ENCODE measurements at regions not wholly inside any gene's neighbourhood (a gene's known extent, or its start where the extent isn't known, plus 50 kb on each side); places are given as distances from the start of the nearest gene placed in this dataset.

DNA sequence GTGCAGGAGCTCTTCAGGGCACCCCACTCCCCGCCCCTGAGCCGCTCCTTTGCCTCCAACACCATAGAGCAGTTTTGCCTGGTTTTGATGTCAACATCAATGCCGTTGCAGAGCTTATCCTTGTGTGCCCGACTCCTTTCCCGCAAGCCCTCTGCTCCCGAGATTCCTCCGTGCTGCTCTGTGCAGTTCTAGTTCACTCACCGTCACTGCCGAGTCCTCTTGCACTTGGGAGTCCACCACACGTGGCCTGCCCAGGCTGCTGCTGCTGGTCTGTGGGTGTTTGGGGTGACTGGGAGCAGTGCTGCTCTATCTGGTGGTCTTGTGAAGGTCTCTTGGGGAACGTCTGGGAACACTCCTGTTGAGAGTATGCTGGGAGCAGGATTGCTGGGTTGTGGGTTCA lies 63.8 kb upstream of the ANO1 start:
- no peak overlapping the region for H3K9ac ChIP-seq (ENCODE audit: insufficient read depth, low read depth, low read length)
- 36% methylated on average over 8 of the region's 11 CpGs for WGBS (ENCODE audit: low lambda C conversion rate)
- no peak overlapping the region for H3K4me3 ChIP-seq (replicated peaks in 1 of 3; ENCODE audit: insufficient read depth in 1 of 3, low read depth in 2 of 3, low read length in 3 of 3)
- FAIRE-seq (no peak), ATAC-seq (no peak), DNase-seq (ENCODE audit: low spot score) (no peak)
- intact Hi-C loops (cut with micrococcal nuclease; ENCODE audit: unreplicated experiment), result no loop called here
- H3K79me2 ChIP-seq (ENCODE audit: insufficient read depth, low read length), result no peaks in the 10 kb centered on the region
- TF ChIP-seq, protein P1, sequence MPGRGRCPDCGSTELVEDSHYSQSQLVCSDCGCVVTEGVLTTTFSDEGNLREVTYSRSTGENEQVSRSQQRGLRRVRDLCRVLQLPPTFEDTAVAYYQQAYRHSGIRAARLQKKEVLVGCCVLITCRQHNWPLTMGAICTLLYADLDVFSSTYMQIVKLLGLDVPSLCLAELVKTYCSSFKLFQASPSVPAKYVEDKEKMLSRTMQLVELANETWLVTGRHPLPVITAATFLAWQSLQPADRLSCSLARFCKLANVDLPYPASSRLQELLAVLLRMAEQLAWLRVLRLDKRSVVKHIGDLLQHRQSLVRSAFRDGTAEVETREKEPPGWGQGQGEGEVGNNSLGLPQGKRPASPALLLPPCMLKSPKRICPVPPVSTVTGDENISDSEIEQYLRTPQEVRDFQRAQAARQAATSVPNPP (CRISPR knock-in tag; IDR thresholded peaks at IDR 0.05), result no peak
- TF ChIP-seq, protein P2, sequence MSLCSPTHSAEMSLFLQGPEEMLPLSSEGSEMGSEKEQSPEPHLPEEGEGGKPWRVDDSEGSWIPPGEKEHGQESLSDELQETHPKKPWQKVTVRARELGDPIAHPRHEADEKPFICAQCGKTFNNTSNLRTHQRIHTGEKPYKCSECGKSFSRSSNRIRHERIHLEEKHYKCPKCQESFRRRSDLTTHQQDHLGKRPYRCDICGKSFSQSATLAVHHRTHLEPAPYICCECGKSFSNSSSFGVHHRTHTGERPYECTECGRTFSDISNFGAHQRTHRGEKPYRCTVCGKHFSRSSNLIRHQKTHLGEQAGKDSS (CRISPR knock-in tag; IDR thresholded peaks at IDR 0.05; ENCODE audit: borderline replicate concordance, low read depth), result no peak
- no peak for TF ChIP-seq ZNF335 (CRISPR knock-in tag; IDR thresholded peaks at IDR 0.05)
- TF ChIP-seq TBX3 (IDR thresholded peaks at IDR 0.05; ENCODE audit: borderline replicate concordance), result no peak
- no peak for TF ChIP-seq ZC3H4 (CRISPR knock-in tag; IDR thresholded peaks at IDR 0.05; ENCODE audit: borderline replicate concordance)
- no peak for TF ChIP-seq POLR2G (IDR thresholded peaks at IDR 0.05; ENCODE audit: low read depth, low read length)
- no peak for TF ChIP-seq THYN1 (CRISPR knock-in tag; IDR thresholded peaks at IDR 0.05; ENCODE audit: borderline replicate concordance, low read depth)
- TF ChIP-seq ATAD3A (CRISPR knock-in tag; IDR thresholded peaks at IDR 0.05), result no peak
- no peak for TF ChIP-seq POGZ (CRISPR knock-in tag; IDR thresholded peaks at IDR 0.05)
- TF ChIP-seq SNAPC2 (CRISPR knock-in tag; IDR thresholded peaks at IDR 0.05), result no peak
- TF ChIP-seq, protein P3, sequence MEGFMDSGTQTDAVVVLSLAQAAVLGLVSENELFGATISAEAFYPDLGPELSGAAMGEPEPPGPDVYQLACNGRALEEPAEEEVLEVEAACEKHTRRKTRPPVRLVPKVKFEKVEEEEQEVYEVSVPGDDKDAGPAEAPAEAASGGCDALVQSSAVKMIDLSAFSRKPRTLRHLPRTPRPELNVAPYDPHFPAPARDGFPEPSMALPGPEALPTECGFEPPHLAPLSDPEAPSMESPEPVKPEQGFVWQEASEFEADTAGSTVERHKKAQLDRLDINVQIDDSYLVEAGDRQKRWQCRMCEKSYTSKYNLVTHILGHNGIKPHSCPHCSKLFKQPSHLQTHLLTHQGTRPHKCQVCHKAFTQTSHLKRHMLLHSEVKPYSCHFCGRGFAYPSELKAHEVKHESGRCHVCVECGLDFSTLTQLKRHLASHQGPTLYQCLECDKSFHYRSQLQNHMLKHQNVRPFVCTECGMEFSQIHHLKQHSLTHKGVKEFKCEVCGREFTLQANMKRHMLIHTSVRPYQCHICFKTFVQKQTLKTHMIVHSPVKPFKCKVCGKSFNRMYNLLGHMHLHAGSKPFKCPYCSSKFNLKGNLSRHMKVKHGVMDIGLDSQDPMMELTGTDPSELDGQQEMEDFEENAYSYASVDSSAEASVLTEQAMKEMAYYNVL (CRISPR knock-in tag; IDR thresholded peaks at IDR 0.05; ENCODE audit: borderline replicate concordance), result no peak
- no peak for TF ChIP-seq TBL1XR1 (IDR thresholded peaks at IDR 0.05; ENCODE audit: borderline replicate concordance, low read length, partially characterized antibody)
- no peak for TF ChIP-seq ZUFSP (CRISPR knock-in tag; IDR thresholded peaks at IDR 0.05; ENCODE audit: borderline replicate concordance)
- in situ Hi-C loops (cut with HindIII; ENCODE audit: extremely low pct_ligation_motif_present, low pct_unique_long_range_greater_than_20kb), result no loop called here
- no peaks in the 10 kb centered on the region for H4K20me1 ChIP-seq (ENCODE audit: insufficient read depth, low read length)
- H3K27ac ChIP-seq (ENCODE audit: extremely low read length, insufficient read depth, low read length), result no peak overlapping the region
- H3K4me2 ChIP-seq (ENCODE audit: low read depth, low read length), result no peak overlapping the region
- no peaks in the 10 kb centered on the region for H3K4me1 ChIP-seq (ENCODE audit: insufficient read depth, low read length)
- H3K9me3 ChIP-seq (ENCODE audit: low read length), result no peaks in the 10 kb centered on the region
- no peaks in the 10 kb centered on the region for H3K36me3 ChIP-seq (replicated peaks in 1 of 2; ENCODE audit: control insufficient read depth in 1 of 2, insufficient read depth in 2 of 2, low read length in 2 of 2)
- BruUV-seq (replicated peaks), result no TSS peak
- no peak overlapping the region for H2AFZ ChIP-seq (ENCODE audit: low read length)
- H3K27me3 ChIP-seq (ENCODE audit: control insufficient read depth in 1 of 2, insufficient read depth in 2 of 2, low read length in 2 of 2), result peaks cover 4 to 34% of the 10 kb centered on the region in 2 experiments; a peak in 3 of 5 replicates
- ChIA-PET POLR2A (no interaction called here), CTCF (ENCODE audit: low intra/inter-chr PET ratio, low total read pairs) (no interaction called here)

Data from HepG2 (cell line).